Kidney epithelial cell (primary cell): ENCODE measurements at regions not wholly inside any gene's neighbourhood (a gene's known extent, or its start where the extent isn't known, plus 50 kb on each side); places are given as distances from the start of the nearest gene placed in this dataset.

ENCODE experiments used
- DNase-seq: peaks from one replicate; pipeline ENCODE4 v3.0.0-alpha.2; 2010; ENCODE audit warnings: low read depth
- H3K27me3 ChIP-seq: 2 replicates; pipeline ENCODE4 v1.6.0; 2011; ENCODE audit warnings: low read length; ENCODE audit not compliant: control insufficient read depth, insufficient read depth
- H3K36me3 ChIP-seq: 2 replicates; pipeline ENCODE4 v1.5.1; 2011; ENCODE audit warnings: low read length; ENCODE audit not compliant: control insufficient read depth, insufficient read depth
- H3K4me3 ChIP-seq: 2 replicates; pipeline ENCODE4 v1.5.1; 2011; ENCODE audit warnings: low read depth, mild to moderate bottlenecking, control low read depth, low read length
- CTCF ChIP-seq: IDR thresholded peaks from 2 replicates; pipeline ENCODE4 v1.5.1; 2011; ENCODE audit warnings: mild to moderate bottlenecking, moderate library complexity, low read length, control low read depth, inconsistent platforms; ENCODE audit not compliant: insufficient read depth, poor library complexity, severe bottlenecking

GRCh38 chr17:416293-417206 is 63.9 kb upstream of the RPH3AL start:
- TF ChIP-seq CTCF: no peak

GRCh38 chr17:413706-414380 is 61.2 kb upstream of the RPH3AL start:
- Histone ChIP-seq H3K36me3 (no peaks in the 10 kb centered on the region), H3K4me3 (no peak overlapping the region), H3K27me3 (no peaks in the 10 kb centered on the region)
- no peak for TF ChIP-seq CTCF
- no peak for DNase-seq

More at GRCh38 chr17:416293-417206, 63.9 kb upstream of the RPH3AL start:
- H3K36me3 ChIP-seq: no peaks in the 10 kb centered on the region
- H3K27me3 ChIP-seq: no peaks in the 10 kb centered on the region
- no peak for DNase-seq
- H3K4me3 ChIP-seq: no peak overlapping the region

- no peak for DNase-seq
- no peak overlapping the region for H3K4me3 ChIP-seq
- no peaks in the 10 kb centered on the region for H3K27me3 ChIP-seq
- H3K36me3 ChIP-seq: no peaks in the 10 kb centered on the region
- TF ChIP-seq CTCF: no peak
These were observed 60.4 kb upstream of the RPH3AL start for GRCh38 chr17:413016-413350.

GRCh38 chr17:412211-413015 is 59.8 kb upstream of the RPH3AL start:
- no peaks in the 10 kb centered on the region for H3K36me3 ChIP-seq
- H3K4me3 ChIP-seq: no peak overlapping the region
- H3K27me3 ChIP-seq: no peaks in the 10 kb centered on the region
- DNase-seq: no peak
- TF ChIP-seq CTCF: peak; percentile 84

- no peak for DNase-seq
- Histone ChIP-seq H3K36me3 (no peaks in the 10 kb centered on the region), H3K4me3 (no peak overlapping the region), H3K27me3 (no peaks in the 10 kb centered on the region)
- no peak for TF ChIP-seq CTCF
These were observed 59.0 kb upstream of the RPH3AL start for GRCh38 chr17:411421-412120.
